GM21423 (cell line): ENCODE measurements at regions not wholly inside any gene's neighbourhood (a gene's known extent, or its start where the extent isn't known, plus 50 kb on each side); places are given as distances from the start of the nearest gene placed in this dataset.

ENCODE experiments used
- ATAC-seq: cut with Tn5 transposase; IDR thresholded peaks from one replicate; pipeline ENCODE4 v1.9.1; 2021; ENCODE audit warnings: mild to moderate bottlenecking, moderate library complexity; ENCODE audit not compliant: unreplicated experiment

- ATAC-seq, result no peak
These were observed 145.8 kb upstream of the UNC5B start for GRCh38 chr10:71066600-71066999.

GRCh38 chr10:71067098-71067740 lies 145.2 kb upstream of the UNC5B start:
- ATAC-seq, result no peak

- no peak for ATAC-seq
These were observed 143.5 kb upstream of the UNC5B start for GRCh38 chr10:71068861-71069271.

- no peak for ATAC-seq
These were observed 142.3 kb upstream of the UNC5B start for GRCh38 chr10:71069909-71070666.

GRCh38 chr10:71070741-71071140 lies 141.6 kb upstream of the UNC5B start:
- no peak for ATAC-seq

- no peak for ATAC-seq
These were observed 140.1 kb upstream of the UNC5B start for GRCh38 chr10:71072131-71072822.

- no peak for ATAC-seq
These were observed 139.6 kb upstream of the UNC5B start for GRCh38 chr10:71072823-71073210.

- no peak for ATAC-seq
These were observed 138.8 kb upstream of the UNC5B start for GRCh38 chr10:71073451-71074175.

GRCh38 chr10:71074176-71074755 lies 138.1 kb upstream of the UNC5B start:
- no peak for ATAC-seq

GRCh38 chr10:71075086-71075758 lies 137.1 kb upstream of the UNC5B start:
- no peak for ATAC-seq

- no peak for ATAC-seq
These were observed 136.5 kb upstream of the UNC5B start for GRCh38 chr10:71075759-71076472.

GRCh38 chr10:71076473-71077142 lies 135.8 kb upstream of the UNC5B start:
- no peak for ATAC-seq

GRCh38 chr10:71077143-71077581 lies 135.2 kb upstream of the UNC5B start:
- no peak for ATAC-seq

- ATAC-seq, result no peak
These were observed 134.4 kb upstream of the UNC5B start for GRCh38 chr10:71077796-71078453.

- ATAC-seq, result no peak
These were observed 133.8 kb upstream of the UNC5B start for GRCh38 chr10:71078454-71079145.

GRCh38 chr10:71079761-71080380 lies 132.5 kb upstream of the UNC5B start:
- no peak for ATAC-seq

GRCh38 chr10:71080381-71081228 lies 131.8 kb upstream of the UNC5B start:
- no peak for ATAC-seq
